ENCODE measurements at regions not wholly inside any gene's neighbourhood (a gene's known extent, or its start where the extent isn't known, plus 50 kb on each side); places are given as distances from the start of the nearest gene placed in this dataset.
"Not testable (repeated sequence)": the region's sequence is repeated elsewhere in the genome, so short reads cannot be mapped to it uniquely, and the experiment has no call there.

GRCh38 chr7:119033641-119034040 lies 809.1 kb downstream of the ANKRD7 start:
- no peak for DNase-seq (ENCODE audit: low read depth)
- no peak for TF ChIP-seq CTCF (conservative IDR thresholded peaks at IDR 0.05; ENCODE audit: low read length)
- H3K4me3 ChIP-seq (ENCODE audit: low read length): no peak overlapping the region

- DNase-seq (ENCODE audit: low read depth): no peak
- no peak overlapping the region for H3K4me3 ChIP-seq (ENCODE audit: low read length)
- no peak for TF ChIP-seq CTCF (conservative IDR thresholded peaks at IDR 0.05; ENCODE audit: low read length)
Observed at GRCh38 chr7:119037941-119038340, 813.4 kb downstream of the ANKRD7 start.

GRCh38 chr7:119046068-119046467 lies 821.6 kb downstream of the ANKRD7 start:
- no peak for TF ChIP-seq CTCF (conservative IDR thresholded peaks at IDR 0.05; ENCODE audit: low read length)
- no peak overlapping the region for H3K4me3 ChIP-seq (ENCODE audit: low read length)
- no peak for DNase-seq (ENCODE audit: low read depth)

- H3K4me3 ChIP-seq (ENCODE audit: low read length): no peak overlapping the region
- no peak for DNase-seq (ENCODE audit: low read depth)
- TF ChIP-seq CTCF (conservative IDR thresholded peaks at IDR 0.05; ENCODE audit: low read length): no peak
Observed at GRCh38 chr7:119065966-119066365, 841.5 kb downstream of the ANKRD7 start.

- no peak for DNase-seq (ENCODE audit: low read depth)
- no peak overlapping the region for H3K4me3 ChIP-seq (ENCODE audit: low read length)
- TF ChIP-seq CTCF (conservative IDR thresholded peaks at IDR 0.05; ENCODE audit: low read length): no peak
Observed at GRCh38 chr7:119086026-119086425, 861.5 kb downstream of the ANKRD7 start.

GRCh38 chr7:119090851-119091250 lies 866.3 kb downstream of the ANKRD7 start:
- TF ChIP-seq CTCF (conservative IDR thresholded peaks at IDR 0.05; ENCODE audit: low read length): no peak
- no peak for DNase-seq (ENCODE audit: low read depth)
- no peak overlapping the region for H3K4me3 ChIP-seq (ENCODE audit: low read length)

- DNase-seq (ENCODE audit: low read depth): no peak
- TF ChIP-seq CTCF (conservative IDR thresholded peaks at IDR 0.05; ENCODE audit: low read length): no peak
- H3K4me3 ChIP-seq (ENCODE audit: low read length): no peak overlapping the region
Observed at GRCh38 chr7:119096683-119097082, 872.2 kb downstream of the ANKRD7 start.

- DNase-seq (ENCODE audit: low read depth); H3K4me3 ChIP-seq (ENCODE audit: low read length): not testable (repeated sequence)
Observed at GRCh38 chr7:119100611-119101258, 876.2 kb downstream of the ANKRD7 start.
